ENCODE measurements at regions not wholly inside any gene's neighbourhood (a gene's known extent, or its start where the extent isn't known, plus 50 kb on each side); places are given as distances from the start of the nearest gene placed in this dataset.
"Not testable (repeated sequence)": the region's sequence is repeated elsewhere in the genome, so short reads cannot be mapped to it uniquely, and the experiment has no call there.

DNA sequence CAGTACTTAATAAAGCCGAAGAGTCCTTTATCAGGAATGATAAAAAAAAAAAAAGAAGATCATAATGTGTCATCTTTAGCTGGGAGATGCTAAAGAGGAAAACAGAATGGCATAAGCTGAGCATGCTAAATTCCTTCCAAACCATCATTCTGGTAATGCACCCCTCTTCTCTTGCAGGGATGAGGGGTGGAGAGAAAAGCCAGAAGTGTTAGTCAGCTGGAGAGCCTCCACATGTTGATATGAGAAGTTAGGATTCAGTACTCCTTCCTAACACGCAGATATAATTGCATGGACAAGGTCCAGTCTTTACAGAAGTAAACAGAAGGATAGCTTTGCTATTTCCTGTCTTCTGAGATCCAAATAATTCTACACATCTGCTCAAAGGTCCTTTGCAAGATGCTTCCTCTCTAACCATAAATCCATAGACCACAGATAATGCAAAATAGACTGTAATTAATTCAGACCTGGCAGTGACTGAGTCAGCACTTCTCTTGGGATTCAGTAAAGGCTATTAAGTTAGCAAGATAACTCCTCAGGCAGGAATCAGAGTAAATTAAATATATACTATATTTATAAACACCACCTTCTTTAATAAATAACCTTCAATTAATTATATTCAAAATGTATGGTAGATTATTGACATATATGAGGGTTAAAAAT lies 930.0 kb upstream of the KLHL29 start:
- Histone ChIP-seq H3K27me3 (ENCODE audit: low read length) (no peaks in the 10 kb centered on the region), H3K36me3 (ENCODE audit: low read length) (no peaks in the 10 kb centered on the region), H3K9ac (ENCODE audit: low read length) (no peak overlapping the region), H4K20me1 (ENCODE audit: low read depth, low read length) (no peaks in the 10 kb centered on the region), H3K4me2 (ENCODE audit: low read depth, low read length, poor library complexity, severe bottlenecking) (no peak overlapping the region), H3K79me2 (ENCODE audit: insufficient read depth, low read length) (no peaks in the 10 kb centered on the region), H3F3A (ENCODE audit: insufficient read depth) (no peaks in the 10 kb centered on the region), H2AFZ (ENCODE audit: low read depth, low read length, severe bottlenecking) (no peak overlapping the region), H3K4me3 (ENCODE audit: insufficient read depth, low read length, poor library complexity, severe bottlenecking) (no peak overlapping the region), H3K9me3 (ENCODE audit: insufficient read depth, low read length) (no peaks in the 10 kb centered on the region), H3K9me2 (replicated peaks; ENCODE audit: insufficient read depth, low read length) (no peaks in the 10 kb centered on the region), H3K27ac (ENCODE audit: low read depth, low read length) (no peak overlapping the region)
- TF ChIP-seq EZH2phosphoT487 (conservative IDR thresholded peaks at IDR 0.05; ENCODE audit: low read length) = no peak
- TF ChIP-seq, protein P1, sequence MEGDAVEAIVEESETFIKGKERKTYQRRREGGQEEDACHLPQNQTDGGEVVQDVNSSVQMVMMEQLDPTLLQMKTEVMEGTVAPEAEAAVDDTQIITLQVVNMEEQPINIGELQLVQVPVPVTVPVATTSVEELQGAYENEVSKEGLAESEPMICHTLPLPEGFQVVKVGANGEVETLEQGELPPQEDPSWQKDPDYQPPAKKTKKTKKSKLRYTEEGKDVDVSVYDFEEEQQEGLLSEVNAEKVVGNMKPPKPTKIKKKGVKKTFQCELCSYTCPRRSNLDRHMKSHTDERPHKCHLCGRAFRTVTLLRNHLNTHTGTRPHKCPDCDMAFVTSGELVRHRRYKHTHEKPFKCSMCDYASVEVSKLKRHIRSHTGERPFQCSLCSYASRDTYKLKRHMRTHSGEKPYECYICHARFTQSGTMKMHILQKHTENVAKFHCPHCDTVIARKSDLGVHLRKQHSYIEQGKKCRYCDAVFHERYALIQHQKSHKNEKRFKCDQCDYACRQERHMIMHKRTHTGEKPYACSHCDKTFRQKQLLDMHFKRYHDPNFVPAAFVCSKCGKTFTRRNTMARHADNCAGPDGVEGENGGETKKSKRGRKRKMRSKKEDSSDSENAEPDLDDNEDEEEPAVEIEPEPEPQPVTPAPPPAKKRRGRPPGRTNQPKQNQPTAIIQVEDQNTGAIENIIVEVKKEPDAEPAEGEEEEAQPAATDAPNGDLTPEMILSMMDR (IDR thresholded peaks at IDR 0.05; ENCODE audit: insufficient read depth, low read length, poor library complexity, severe bottlenecking) = no peak

DNA sequence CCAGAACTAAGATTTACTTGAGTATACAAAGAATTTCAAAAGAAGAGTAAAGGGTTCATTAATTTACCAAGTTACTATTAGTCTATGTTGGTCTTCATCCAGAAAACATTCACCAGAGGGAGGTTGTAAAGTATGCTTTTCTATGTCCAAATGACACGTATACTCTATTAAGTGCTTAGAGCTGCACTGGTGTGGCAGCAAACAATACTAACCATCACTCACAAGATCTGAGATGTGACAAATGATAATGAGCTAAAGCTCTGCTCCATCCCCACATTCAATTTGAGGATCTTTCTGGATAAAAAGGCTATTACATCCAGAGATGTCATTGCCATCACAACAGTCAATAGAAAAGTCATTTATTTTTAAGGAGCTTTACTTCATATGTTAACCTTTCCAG lies 926.5 kb upstream of the KLHL29 start:
- H3K9ac ChIP-seq (ENCODE audit: low read length) = no peak overlapping the region
- H3K4me2 ChIP-seq (ENCODE audit: low read depth, low read length, poor library complexity, severe bottlenecking) = no peak overlapping the region
- no peaks in the 10 kb centered on the region for H3F3A ChIP-seq (ENCODE audit: insufficient read depth)
- H2AFZ ChIP-seq (ENCODE audit: low read depth, low read length, severe bottlenecking) = no peak overlapping the region
- TF ChIP-seq, protein P1 (IDR thresholded peaks at IDR 0.05; ENCODE audit: insufficient read depth, low read length, poor library complexity, severe bottlenecking) = no peak
- no peak for TF ChIP-seq EZH2phosphoT487 (conservative IDR thresholded peaks at IDR 0.05; ENCODE audit: low read length)
- no peaks in the 10 kb centered on the region for H3K9me2 ChIP-seq (replicated peaks; ENCODE audit: insufficient read depth, low read length)
- H3K27me3 ChIP-seq (ENCODE audit: low read length) = no peaks in the 10 kb centered on the region
- H3K27ac ChIP-seq (ENCODE audit: low read depth, low read length) = no peak overlapping the region
- no peak overlapping the region for H3K4me3 ChIP-seq (ENCODE audit: insufficient read depth, low read length, poor library complexity, severe bottlenecking)
- H3K9me3 ChIP-seq (ENCODE audit: insufficient read depth, low read length) = no peaks in the 10 kb centered on the region
- H3K36me3 ChIP-seq (ENCODE audit: low read length) = no peaks in the 10 kb centered on the region
- no peaks in the 10 kb centered on the region for H3K79me2 ChIP-seq (ENCODE audit: insufficient read depth, low read length)
- H4K20me1 ChIP-seq (ENCODE audit: low read depth, low read length) = no peaks in the 10 kb centered on the region

DNA sequence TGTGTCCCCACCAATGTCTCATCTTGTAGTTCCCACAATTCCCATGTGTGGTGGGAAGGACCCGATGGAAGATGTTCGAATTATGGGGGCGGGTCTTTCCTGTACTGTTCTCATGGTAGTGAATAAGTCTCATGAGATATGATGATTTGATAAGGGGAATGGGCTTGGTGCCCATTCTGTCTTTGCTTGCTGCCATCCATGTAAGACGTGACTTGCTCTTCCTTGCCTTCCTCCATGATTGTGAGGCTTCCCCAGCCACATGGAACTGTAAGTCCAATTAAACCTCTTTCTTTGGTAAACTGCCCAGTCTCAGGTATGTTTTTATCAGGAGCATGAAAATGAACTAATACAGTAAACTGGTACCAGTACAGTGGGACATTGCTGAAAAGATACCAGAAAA lies 909.9 kb upstream of the KLHL29 start:
- H3K27me3 ChIP-seq (ENCODE audit: low read length); H3K9ac ChIP-seq (ENCODE audit: low read length); H3F3A ChIP-seq (ENCODE audit: insufficient read depth); H4K20me1 ChIP-seq (ENCODE audit: low read depth, low read length); H3K27ac ChIP-seq (ENCODE audit: low read depth, low read length); H3K9me3 ChIP-seq (ENCODE audit: insufficient read depth, low read length); H3K9me2 ChIP-seq (replicated peaks; ENCODE audit: insufficient read depth, low read length); H3K4me3 ChIP-seq (ENCODE audit: insufficient read depth, low read length, poor library complexity, severe bottlenecking); H2AFZ ChIP-seq (ENCODE audit: low read depth, low read length, severe bottlenecking); H3K36me3 ChIP-seq (ENCODE audit: low read length); H3K4me2 ChIP-seq (ENCODE audit: low read depth, low read length, poor library complexity, severe bottlenecking); H3K79me2 ChIP-seq (ENCODE audit: insufficient read depth, low read length): not testable (repeated sequence)

DNA sequence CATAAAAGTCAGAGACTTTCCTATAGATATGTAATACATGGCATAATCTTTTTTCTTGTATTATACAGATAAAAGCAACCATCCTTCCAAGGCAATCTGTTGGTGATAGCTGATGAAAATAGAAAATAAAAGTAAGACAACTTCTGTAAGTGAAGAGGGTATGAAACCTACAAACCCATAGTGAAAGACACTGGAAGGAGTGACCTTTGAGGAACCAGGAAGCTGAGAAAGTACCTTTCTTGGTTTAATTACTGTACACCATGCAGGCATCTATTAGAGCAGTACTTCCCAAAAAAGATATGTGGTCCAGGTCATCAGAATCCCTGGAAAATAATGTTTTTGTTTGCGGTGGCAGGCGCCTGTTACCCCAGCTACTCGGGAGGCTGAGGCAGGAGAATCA lies 906.6 kb upstream of the KLHL29 start:
- Histone ChIP-seq H3F3A (ENCODE audit: insufficient read depth) (no peaks in the 10 kb centered on the region), H3K4me2 (ENCODE audit: low read depth, low read length, poor library complexity, severe bottlenecking) (no peak overlapping the region), H4K20me1 (ENCODE audit: low read depth, low read length) (no peaks in the 10 kb centered on the region), H3K79me2 (ENCODE audit: insufficient read depth, low read length) (no peaks in the 10 kb centered on the region), H3K4me3 (ENCODE audit: insufficient read depth, low read length, poor library complexity, severe bottlenecking) (no peak overlapping the region), H3K9ac (ENCODE audit: low read length) (no peak overlapping the region), H3K9me3 (ENCODE audit: insufficient read depth, low read length) (no peaks in the 10 kb centered on the region), H2AFZ (ENCODE audit: low read depth, low read length, severe bottlenecking) (no peak overlapping the region), H3K27ac (ENCODE audit: low read depth, low read length) (no peak overlapping the region), H3K9me2 (replicated peaks; ENCODE audit: insufficient read depth, low read length) (no peaks in the 10 kb centered on the region), H3K27me3 (ENCODE audit: low read length) (no peaks in the 10 kb centered on the region), H3K36me3 (ENCODE audit: low read length) (no peaks in the 10 kb centered on the region)
- TF ChIP-seq, protein P1 (IDR thresholded peaks at IDR 0.05; ENCODE audit: insufficient read depth, low read length, poor library complexity, severe bottlenecking) = no peak
- no peak for TF ChIP-seq EZH2phosphoT487 (conservative IDR thresholded peaks at IDR 0.05; ENCODE audit: low read length)
